ENCODE measurements at regions not wholly inside any gene's neighbourhood (a gene's known extent, or its start where the extent isn't known, plus 50 kb on each side); places are given as distances from the start of the nearest gene placed in this dataset.

GRCh38 chr11:131207901-131208300 lies 162.5 kb upstream of the NTM start:
- POLR2A ChIA-PET: no interaction called here

GRCh38 chr11:131217313-131218310 lies 152.8 kb upstream of the NTM start:
- H3K27me3 Mint-ChIP-seq (ENCODE audit: insufficient read depth, unreplicated experiment): peaks cover 36% of the 10 kb centered on the region
- POLR2A ChIA-PET: no interaction called here

More at GRCh38 chr11:131207901-131208300, 162.5 kb upstream of the NTM start:
- CTCF ChIA-PET: no interaction called here
- Histone ChIP-seq H3K9me3 (no peaks in the 10 kb centered on the region), H3K4me3 (ENCODE audit: low read depth, low read length) (no peak overlapping the region), H3K4me1 (no peaks in the 10 kb centered on the region), H3K27me3 (replicated peaks; ENCODE audit: control insufficient read depth, insufficient read depth, low read length) (no peaks in the 10 kb centered on the region), H3K36me3 (ENCODE audit: control insufficient read depth, insufficient read depth, low read length) (no peaks in the 10 kb centered on the region)
- Mint-ChIP-seq H3K27ac (ENCODE audit: unreplicated experiment) (no peak overlapping the region), H3K27me3 (ENCODE audit: insufficient read depth, unreplicated experiment) (peaks cover 31% of the 10 kb centered on the region), H3K4me3 (ENCODE audit: unreplicated experiment) (no peak overlapping the region), H3K36me3 (ENCODE audit: insufficient read depth, unreplicated experiment) (no peaks in the 10 kb centered on the region), H3K9me3 (ENCODE audit: unreplicated experiment) (no peaks in the 10 kb centered on the region), H3K4me1 (ENCODE audit: low read depth, unreplicated experiment) (no peaks in the 10 kb centered on the region)
- BruUV-seq (replicated peaks): no TSS peak
- intact Hi-C loops (cut with micrococcal nuclease; ENCODE audit: unreplicated experiment): no loop called here
- DNase-seq: no peak
- TF ChIP-seq CTCF (IDR thresholded peaks at IDR 0.05; ENCODE audit: insufficient read depth in 1 of 2, low read depth in 1 of 2, low read length in 1 of 2, severe bottlenecking in 1 of 2, unreplicated experiment in 1 of 2): no peak

More at GRCh38 chr11:131217313-131218310, 152.8 kb upstream of the NTM start:
- DNase-seq: peak in 1 of 2 experiments; percentile 40
- CTCF ChIA-PET: interaction anchor here (0.7 to 1.4 kb wide), 3 partner anchors 153 to 179 kb away, joined by 3 to 24 read pairs (median 5); no protein-coding TSS in a partner anchor
- H3K4me1 ChIP-seq: no peaks in the 10 kb centered on the region
- peak; percentile 48 to 80 for TF ChIP-seq CTCF (IDR thresholded peaks at IDR 0.05; ENCODE audit: insufficient read depth in 1 of 2, low read depth in 1 of 2, low read length in 1 of 2, severe bottlenecking in 1 of 2, unreplicated experiment in 1 of 2)
- no peak overlapping the region for H3K4me3 ChIP-seq (ENCODE audit: low read depth, low read length)
- no peaks in the 10 kb centered on the region for H3K27me3 ChIP-seq (replicated peaks; ENCODE audit: control insufficient read depth, insufficient read depth, low read length)
- Mint-ChIP-seq H3K36me3 (ENCODE audit: insufficient read depth, unreplicated experiment) (no peaks in the 10 kb centered on the region), H3K4me1 (ENCODE audit: low read depth, unreplicated experiment) (no peaks in the 10 kb centered on the region), H3K9me3 (ENCODE audit: unreplicated experiment) (peaks cover 7% of the 10 kb centered on the region), H3K4me3 (ENCODE audit: unreplicated experiment) (no peak overlapping the region), H3K27ac (ENCODE audit: unreplicated experiment) (no peak overlapping the region)
- H3K9me3 ChIP-seq: no peaks in the 10 kb centered on the region
- H3K36me3 ChIP-seq (ENCODE audit: control insufficient read depth, insufficient read depth, low read length): no peaks in the 10 kb centered on the region
- BruUV-seq (replicated peaks): no TSS peak
- intact Hi-C loops (cut with micrococcal nuclease; ENCODE audit: unreplicated experiment): loop anchor here (1.0 kb wide), 4 partner anchors 153 to 294 kb away; no protein-coding TSS in a partner anchor
